ENCODE measurements at regions not wholly inside any gene's neighbourhood (a gene's known extent, or its start where the extent isn't known, plus 50 kb on each side); places are given as distances from the start of the nearest gene placed in this dataset.

- Histone ChIP-seq H3K27me3 (ENCODE audit: control insufficient read depth, insufficient read depth, low read length) (no peaks in the 10 kb centered on the region), H3K4me2 (ENCODE audit: low read depth, low read length) (no peak overlapping the region), H3K79me1 (ENCODE audit: low read depth in 1 of 2, low read length in 2 of 2) (no peaks in the 10 kb centered on the region), H3K4me1 (ENCODE audit: control insufficient read depth, insufficient read depth, low read length) (no peaks in the 10 kb centered on the region), H3K9me3 (ENCODE audit: control insufficient read depth, insufficient read depth, low read length) (peaks cover 48% of the 10 kb centered on the region), H4K20me1 (ENCODE audit: insufficient read depth, low read length) (no peaks in the 10 kb centered on the region), H3K27ac (ENCODE audit: insufficient read depth, low read length) (no peak overlapping the region), H3K56ac (ENCODE audit: extremely low read depth, insufficient read depth, low read length) (no peak overlapping the region), H2BK120ac (ENCODE audit: low read depth, low read length) (no peak overlapping the region), H2BK20ac (ENCODE audit: low read depth, low read length) (no peak overlapping the region), H2BK5ac (ENCODE audit: low read depth, low read length, poor library complexity, severe bottlenecking) (no peak overlapping the region), H3K36me3 (ENCODE audit: control insufficient read depth, insufficient read depth, low read length) (no peaks in the 10 kb centered on the region), H4K5ac (ENCODE audit: low read depth, low read length) (no peak overlapping the region), H3K9ac (ENCODE audit: low read depth, low read length) (no peak overlapping the region), H2AK9ac (replicated peaks; ENCODE audit: low read depth, low read length, poor library complexity) (no peak overlapping the region), H3K23ac (ENCODE audit: low read depth, low read length) (no peak overlapping the region), H3K4ac (ENCODE audit: low read depth, low read length) (no peak overlapping the region), H2AK5ac (ENCODE audit: low read depth, low read length) (no peak overlapping the region), H2AFZ (replicated peaks; ENCODE audit: low read length, poor library complexity) (no peak overlapping the region), H3K18ac (ENCODE audit: low read depth, low read length) (no peak overlapping the region), H3K4me3 (ENCODE audit: insufficient read depth, low read depth, low read length) (no peak overlapping the region), H4K91ac (ENCODE audit: insufficient read depth, low read depth, low read length) (no peak overlapping the region), H4K8ac (ENCODE audit: low read depth in 2 of 2, low read length in 2 of 2) (no peak overlapping the region), H3K14ac (replicated peaks; ENCODE audit: low read depth, low read length) (no peak overlapping the region), H2BK15ac (ENCODE audit: low read depth, low read length) (no peak overlapping the region), H3K9me1 (ENCODE audit: insufficient read depth, low read length) (no peaks in the 10 kb centered on the region)
- intact Hi-C loops (cut with micrococcal nuclease): no loop called here
- no peak for DNase-seq
- no TSS peak for BruUV-seq (replicated peaks)
- in situ Hi-C loops (cut with MboI; ENCODE audit: low sequenced_read_pairs): no loop called here
- POLR2A ChIA-PET (ENCODE audit: unreplicated experiment): no interaction called here
- dilution Hi-C loops (cut with HindIII; ENCODE audit: low sequenced_read_pairs, unreplicated experiment): no loop called here
- no peak for ATAC-seq (ENCODE audit: low read depth)
- TF ChIP-seq CTCF (conservative IDR thresholded peaks at IDR 0.05; ENCODE audit: low read depth, low read length): no peak
- 100% methylated on average over 2 of the region's 14 CpGs; no CpG with 5 or more reads in 1 of the 2 experiments for WGBS, 2 experiments (ENCODE audit: extremely low coverage in 2 of 2, insufficient read length in 1 of 2)
- CTCF ChIA-PET: no interaction called here
Measured at GRCh38 chr15:25250906-25251622, 187.8 kb downstream of the UBE3A start.
